ENCODE measurements at regions not wholly inside any gene's neighbourhood (a gene's known extent, or its start where the extent isn't known, plus 50 kb on each side); places are given as distances from the start of the nearest gene placed in this dataset.

GRCh38 chr13:107099661-107100060 is 531.7 kb upstream of the ARGLU1 start:
- TF ChIP-seq CTCF (IDR thresholded peaks at IDR 0.05; ENCODE audit: insufficient read depth, low read depth, low read length) (no peak), EZH2 (IDR thresholded peaks at IDR 0.05; ENCODE audit: insufficient read depth, low read length) (no peak)

Measured in astrocyte (in vitro differentiated cells and primary cell).